CD4-positive, alpha-beta T cell (primary cell): ENCODE measurements at regions not wholly inside any gene's neighbourhood (a gene's known extent, or its start where the extent isn't known, plus 50 kb on each side); places are given as distances from the start of the nearest gene placed in this dataset.

Source experiments
- ATAC-seq: fragments of 200-7000 bp; cut with Tn5 transposase; one replicate; pipeline ENCODE4 v1.10.0; 2022; ENCODE audit warnings: mild to moderate bottlenecking; ENCODE audit not compliant: poor library complexity
- CTCF ChIA-PET: fragments of 350-600 bp; sonication (Branson Sonifier 250); formaldehyde crosslinking; loops from one replicate; lab custom pipeline; 2021; ENCODE audit warnings: antibody characterized with exemption, inconsistent platforms; lab: Charles Lee
- POLR2A ChIA-PET: fragments of 350-600 bp; sonication (Branson Sonifier 250); formaldehyde crosslinking; loops from one replicate; lab custom pipeline; 2021; ENCODE audit warnings: antibody characterized with exemption, inconsistent platforms; lab: Charles Lee
- DNase-seq, 14 experiments: peaks; one replicate each; pipeline ENCODE4 v3.0.0-alpha.2; 2013 to 2020; ENCODE audit warnings: mixed read lengths in 2 of 14
- H3K27ac ChIP-seq, 2 donors: one replicate each; pipeline versions ENCODE4 v1.5.1 to v1.7.0; 2013; ENCODE audit warnings: low read length in 2 of 2, low read depth in 1 of 2, mild to moderate bottlenecking in 1 of 2
- H3K27me3 ChIP-seq, 2 experiments: 1 replicate in 1 of 2; 2 replicates in 1 of 2; pipeline versions ENCODE4 v1.6.1 to v1.7.0; 2013; ENCODE audit warnings: low read length in 2 of 2, control low read depth in 1 of 2, mild to moderate bottlenecking in 1 of 2, moderate library complexity in 1 of 2; ENCODE audit not compliant: insufficient read depth in 2 of 2, control insufficient read depth in 1 of 2
- H3K36me3 ChIP-seq: one replicate; pipeline ENCODE4 v1.6.1; 2013; ENCODE audit warnings: low read length, control low read depth; ENCODE audit not compliant: insufficient read depth
- H3K4me1 ChIP-seq: one replicate; pipeline ENCODE4 v1.6.1; 2013; ENCODE audit warnings: low read length, control low read depth; ENCODE audit not compliant: insufficient read depth
- H3K4me3 ChIP-seq: one replicate; pipeline ENCODE4 v1.5.1; 2013; ENCODE audit warnings: mild to moderate bottlenecking, low read length, moderate library complexity
- H3K9me3 ChIP-seq, 2 experiments: 1 replicate in 1 of 2; 2 replicates in 1 of 2; pipeline versions ENCODE4 v1.6.1 to v1.7.0; 2013; ENCODE audit warnings: low read length in 2 of 2, mild to moderate bottlenecking in 2 of 2, control low read depth in 1 of 2, moderate library complexity in 1 of 2; ENCODE audit not compliant: control insufficient read depth in 1 of 2, insufficient read depth in 1 of 2
- H3K27ac Mint-ChIP-seq: one replicate; pipeline ENCODE4 v1.8.0; 2020; ENCODE audit warnings: mixed read lengths
- H3K27me3 Mint-ChIP-seq: one replicate; pipeline ENCODE4 v1.8.0; 2021; ENCODE audit warnings: mixed read lengths
- H3K36me3 Mint-ChIP-seq: one replicate; pipeline ENCODE4 v1.8.0; 2021; ENCODE audit warnings: low read depth, mixed read lengths
- H3K4me1 Mint-ChIP-seq: one replicate; pipeline ENCODE4 v1.8.0; 2021; ENCODE audit warnings: low read depth, mixed read lengths
- H3K4me3 Mint-ChIP-seq: one replicate; pipeline ENCODE4 v1.8.0; 2020; ENCODE audit warnings: mild to moderate bottlenecking, mixed read lengths
- H3K9me3 Mint-ChIP-seq: one replicate; pipeline ENCODE4 v1.8.0; 2020; ENCODE audit warnings: mixed read lengths
- CTCF ChIP-seq: fragments of 200-600 bp; IDR thresholded peaks from one replicate; pipeline ENCODE4 v1.8.0; 2022; ENCODE audit warnings: antibody characterized with exemption, mild to moderate bottlenecking
- intact Hi-C, 2 experiments: fragments of 100-400 bp; cut with DNase I in 1 of 2; cut with micrococcal nuclease in 1 of 2; formaldehyde crosslinking; loops; one replicate each; pipeline versions ENCODE4 v1.15.1 to v1.9.0; 2023 to 2025; cut with DNase I, micrococcal nuclease

- Mint-ChIP-seq H3K27me3 (no peaks in the 10 kb centered on the region), H3K4me1 (peaks cover 13% of the 10 kb centered on the region), H3K4me3 (no peak overlapping the region), H3K27ac (no peak overlapping the region), H3K36me3 (no peaks in the 10 kb centered on the region), H3K9me3 (no peaks in the 10 kb centered on the region)
- no peak for ATAC-seq
- Histone ChIP-seq H3K27me3 (no peaks in the 10 kb centered on the region), H3K36me3 (no peaks in the 10 kb centered on the region), H3K4me3 (no peak overlapping the region), H3K4me1 (no peaks in the 10 kb centered on the region), H3K9me3 (no peaks in the 10 kb centered on the region), H3K27ac (no peak overlapping the region)
- intact Hi-C loops, result loop anchor here in 1 of 2 experiments (5.0 kb wide), 1 partner anchor 36 kb away; no protein-coding TSS in a partner anchor
- no peak for TF ChIP-seq CTCF
- ChIA-PET POLR2A (interaction anchor here (0.6 kb wide), 1 partner anchor 85 kb away, joined by 3 read pairs; no protein-coding TSS in a partner anchor), CTCF (no interaction called here)
- DNase-seq, result no peak
These were observed 140.8 kb downstream of the DUSP6 start for GRCh38 chr12:89211456-89211855.

- Histone ChIP-seq H3K27ac (no peak overlapping the region), H3K9me3 (no peaks in the 10 kb centered on the region), H3K4me3 (no peak overlapping the region), H3K27me3 (no peaks in the 10 kb centered on the region), H3K36me3 (no peaks in the 10 kb centered on the region), H3K4me1 (no peaks in the 10 kb centered on the region)
- H3K36me3 Mint-ChIP-seq, result no peaks in the 10 kb centered on the region
- ATAC-seq, result no peak
- H3K27me3 Mint-ChIP-seq, result no peaks in the 10 kb centered on the region
- CTCF ChIA-PET, result no interaction called here
- no peaks in the 10 kb centered on the region for H3K9me3 Mint-ChIP-seq
- H3K4me1 Mint-ChIP-seq, result peaks cover 13% of the 10 kb centered on the region
- intact Hi-C loops, result loop anchor here in 1 of 2 experiments (5.0 kb wide), 1 partner anchor 37 kb away; no protein-coding TSS in a partner anchor
- H3K27ac Mint-ChIP-seq, result no peak overlapping the region
- TF ChIP-seq CTCF, result no peak
- DNase-seq, result no peak
- H3K4me3 Mint-ChIP-seq, result no peak overlapping the region
- POLR2A ChIA-PET, result no interaction called here
These were observed 142.0 kb downstream of the DUSP6 start for GRCh38 chr12:89210277-89210676.

- CTCF ChIA-PET, result no interaction called here
These were observed 143.6 kb downstream of the DUSP6 start for GRCh38 chr12:89208661-89209096.

More at GRCh38 chr12:89208661-89209096, 143.6 kb downstream of the DUSP6 start:
- no peaks in the 10 kb centered on the region for H3K27me3 Mint-ChIP-seq
- no peak overlapping the region for H3K27ac Mint-ChIP-seq
- ATAC-seq (no peak), DNase-seq (no peak)
- H3K4me3 Mint-ChIP-seq, result no peak overlapping the region
- peaks cover 13% of the 10 kb centered on the region for H3K4me1 Mint-ChIP-seq
- H3K9me3 Mint-ChIP-seq, result no peaks in the 10 kb centered on the region
- POLR2A ChIA-PET, result no interaction called here
- Histone ChIP-seq H3K36me3 (no peaks in the 10 kb centered on the region), H3K27ac (no peak overlapping the region), H3K4me3 (no peak overlapping the region), H3K4me1 (no peaks in the 10 kb centered on the region), H3K9me3 (no peaks in the 10 kb centered on the region), H3K27me3 (no peaks in the 10 kb centered on the region)
- TF ChIP-seq CTCF, result no peak
- intact Hi-C loops, result no loop called here
- H3K36me3 Mint-ChIP-seq, result no peaks in the 10 kb centered on the region
